GM12864 (cell line): ENCODE measurements at regions not wholly inside any gene's neighbourhood (a gene's known extent, or its start where the extent isn't known, plus 50 kb on each side); places are given as distances from the start of the nearest gene placed in this dataset.

ENCODE experiments used
- DNase-seq: peaks from one replicate; pipeline ENCODE4 v3.0.0-alpha.2; 2011; ENCODE audit warnings: low read depth
- H3K4me3 ChIP-seq: 2 replicates; pipeline ENCODE4 v1.5.1; 2011; ENCODE audit warnings: mild to moderate bottlenecking, low read depth, low read length, control low read depth
- TF ChIP-seq, protein P1 (sequence below): IDR thresholded peaks from 2 replicates; pipeline ENCODE4 v1.5.1; 2011; ENCODE audit warnings: low read depth, mild to moderate bottlenecking, moderate library complexity, low read length, control low read depth, inconsistent platforms; ENCODE audit errors: missing control alignments

DNA sequence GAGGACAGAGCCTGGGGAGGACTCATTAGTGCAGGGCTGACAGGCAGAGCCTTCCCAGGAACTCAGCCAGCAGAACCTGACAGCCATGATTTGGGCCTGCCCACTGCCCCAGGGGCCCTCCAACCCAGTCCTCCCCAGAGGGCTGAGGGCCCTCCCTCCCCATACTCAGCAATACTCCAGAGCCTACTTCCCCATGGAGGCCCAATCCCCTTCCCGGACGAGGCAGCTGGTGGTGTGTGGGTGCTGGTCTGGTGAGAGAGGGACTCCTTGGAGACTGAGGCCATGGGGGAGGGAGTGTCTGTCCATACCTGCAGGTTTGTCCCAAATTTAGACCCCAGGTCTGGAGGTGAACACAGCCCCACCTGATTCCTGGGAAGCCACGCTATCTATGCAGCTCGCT is 120.9 kb upstream of the MLN start:
- H3K4me3 ChIP-seq: no peak overlapping the region
- TF ChIP-seq, protein P1, sequence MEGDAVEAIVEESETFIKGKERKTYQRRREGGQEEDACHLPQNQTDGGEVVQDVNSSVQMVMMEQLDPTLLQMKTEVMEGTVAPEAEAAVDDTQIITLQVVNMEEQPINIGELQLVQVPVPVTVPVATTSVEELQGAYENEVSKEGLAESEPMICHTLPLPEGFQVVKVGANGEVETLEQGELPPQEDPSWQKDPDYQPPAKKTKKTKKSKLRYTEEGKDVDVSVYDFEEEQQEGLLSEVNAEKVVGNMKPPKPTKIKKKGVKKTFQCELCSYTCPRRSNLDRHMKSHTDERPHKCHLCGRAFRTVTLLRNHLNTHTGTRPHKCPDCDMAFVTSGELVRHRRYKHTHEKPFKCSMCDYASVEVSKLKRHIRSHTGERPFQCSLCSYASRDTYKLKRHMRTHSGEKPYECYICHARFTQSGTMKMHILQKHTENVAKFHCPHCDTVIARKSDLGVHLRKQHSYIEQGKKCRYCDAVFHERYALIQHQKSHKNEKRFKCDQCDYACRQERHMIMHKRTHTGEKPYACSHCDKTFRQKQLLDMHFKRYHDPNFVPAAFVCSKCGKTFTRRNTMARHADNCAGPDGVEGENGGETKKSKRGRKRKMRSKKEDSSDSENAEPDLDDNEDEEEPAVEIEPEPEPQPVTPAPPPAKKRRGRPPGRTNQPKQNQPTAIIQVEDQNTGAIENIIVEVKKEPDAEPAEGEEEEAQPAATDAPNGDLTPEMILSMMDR: no peak
- no peak for DNase-seq

- DNase-seq: no peak
- no peak overlapping the region for H3K4me3 ChIP-seq
- TF ChIP-seq, protein P1: no peak
Observed at GRCh38 chr6:33923857-33924514, 120.2 kb upstream of the MLN start.

GRCh38 chr6:33921745-33922144 is 117.9 kb upstream of the MLN start:
- TF ChIP-seq, protein P1: no peak
- DNase-seq: no peak
- no peak overlapping the region for H3K4me3 ChIP-seq

DNA sequence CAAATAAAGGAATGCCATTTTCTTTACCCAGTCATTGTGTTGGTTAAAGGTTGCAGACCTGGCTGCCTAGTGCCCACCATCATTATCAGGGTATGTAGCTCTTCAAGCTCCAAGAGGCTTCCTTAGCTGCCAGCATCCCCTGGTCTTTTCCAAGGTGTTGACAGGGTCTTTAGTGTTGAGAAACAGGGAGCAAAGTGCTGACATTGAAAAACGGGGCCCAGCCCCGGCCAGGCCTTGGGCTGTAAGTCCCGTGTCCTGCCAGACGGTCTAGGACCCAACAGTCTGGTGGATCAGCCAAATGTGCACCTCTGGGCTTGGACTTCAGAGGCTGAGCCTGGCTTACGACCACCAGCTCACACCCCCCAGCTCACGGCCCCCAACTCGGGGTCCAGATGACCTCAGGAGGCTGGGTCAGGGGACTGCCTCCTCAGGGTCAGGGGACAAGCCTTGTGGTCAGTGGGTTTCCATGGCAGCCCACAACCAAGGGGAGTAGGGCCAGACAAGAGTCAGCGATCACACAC is 114.4 kb upstream of the MLN start:
- no peak overlapping the region for H3K4me3 ChIP-seq
- TF ChIP-seq, protein P1: no peak
- no peak for DNase-seq

DNA sequence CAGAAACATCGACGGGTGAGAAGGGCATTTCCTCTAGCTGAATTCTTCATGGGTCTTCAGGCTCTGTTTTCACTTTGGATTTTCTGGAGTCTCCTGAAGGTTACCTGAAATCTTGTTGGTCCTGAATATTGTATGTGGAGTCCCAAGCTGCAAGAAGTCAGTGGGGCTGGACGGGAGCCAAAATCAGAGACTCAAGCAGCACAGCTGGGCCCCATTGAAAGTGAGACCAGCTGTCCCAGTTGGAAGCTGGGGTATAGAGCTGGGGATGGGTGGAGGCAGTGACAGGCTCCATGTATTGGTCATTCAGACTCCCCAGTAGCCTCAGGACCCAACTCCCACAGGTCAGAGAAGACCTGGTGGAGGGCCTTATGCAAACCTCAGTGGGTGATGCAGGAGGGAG is 111.3 kb upstream of the MLN start:
- no peak for DNase-seq
- H3K4me3 ChIP-seq: no peak overlapping the region
- TF ChIP-seq, protein P1: no peak

GRCh38 chr6:33914645-33915044 is 110.8 kb upstream of the MLN start:
- TF ChIP-seq, protein P1: no peak
- H3K4me3 ChIP-seq: no peak overlapping the region
- no peak for DNase-seq

GRCh38 chr6:33912195-33912594 is 108.4 kb upstream of the MLN start:
- TF ChIP-seq, protein P1: no peak
- H3K4me3 ChIP-seq: no peak overlapping the region
- no peak for DNase-seq
